WTC11 (cell line): ENCODE measurements at regions not wholly inside any gene's neighbourhood (a gene's known extent, or its start where the extent isn't known, plus 50 kb on each side); places are given as distances from the start of the nearest gene placed in this dataset.

Source experiments
- FOXP1 ChIP-seq: sonication (generic); formaldehyde crosslinking; IDR thresholded peaks from 2 replicates; pipeline ENCODE4 v1.8.0; 2022; ENCODE audit warnings: missing genetic modification reagents, mild to moderate bottlenecking, moderate library complexity, borderline replicate concordance
- JUN ChIP-seq: sonication (generic); formaldehyde crosslinking; IDR thresholded peaks from 2 replicates; pipeline ENCODE4 v1.8.0; 2023; ENCODE audit warnings: mild to moderate bottlenecking, missing genetic modification reagents
- NR2C2 ChIP-seq: sonication (generic); formaldehyde crosslinking; IDR thresholded peaks from 2 replicates; pipeline ENCODE4 v1.8.0; 2022; ENCODE audit warnings: mild to moderate bottlenecking, missing genetic modification reagents
- TF ChIP-seq, protein P1 (sequence below): fragments of 200-600 bp; IDR thresholded peaks from 2 replicates; pipeline ENCODE4 v1.8.0; 2022; ENCODE audit warnings: antibody characterized with exemption
- TF ChIP-seq, protein P2 (sequence below): sonication (generic); formaldehyde crosslinking; IDR thresholded peaks from 2 replicates; pipeline ENCODE4 v1.8.1; 2023; ENCODE audit warnings: mild to moderate bottlenecking, missing genetic modification reagents, moderate library complexity
- TF ChIP-seq, protein P3 (sequence below): sonication (generic); formaldehyde crosslinking; IDR thresholded peaks from 2 replicates; pipeline ENCODE4 v1.8.0; 2022; ENCODE audit warnings: mild to moderate bottlenecking, missing genetic modification reagents

DNA sequence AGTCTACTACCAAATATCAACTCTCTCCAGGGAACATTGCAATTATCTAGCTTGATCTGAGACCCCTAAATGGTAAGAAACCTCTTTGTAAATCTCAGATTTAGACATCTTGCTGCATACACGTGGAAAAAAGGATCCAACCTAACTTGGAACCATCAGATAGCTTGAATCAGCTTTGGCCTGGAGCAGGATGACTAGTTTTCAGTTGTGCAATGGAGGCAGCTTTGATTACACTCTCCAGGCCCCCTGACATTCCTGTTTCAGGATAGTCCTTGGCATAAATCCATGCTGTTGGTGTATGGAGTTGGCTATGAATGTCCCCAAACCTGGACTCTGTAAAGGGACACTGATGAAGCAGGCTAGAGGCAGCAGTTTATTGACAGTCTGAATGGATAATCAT, 1061.9 kb upstream of the TENM3 start:
- TF ChIP-seq, protein P1, sequence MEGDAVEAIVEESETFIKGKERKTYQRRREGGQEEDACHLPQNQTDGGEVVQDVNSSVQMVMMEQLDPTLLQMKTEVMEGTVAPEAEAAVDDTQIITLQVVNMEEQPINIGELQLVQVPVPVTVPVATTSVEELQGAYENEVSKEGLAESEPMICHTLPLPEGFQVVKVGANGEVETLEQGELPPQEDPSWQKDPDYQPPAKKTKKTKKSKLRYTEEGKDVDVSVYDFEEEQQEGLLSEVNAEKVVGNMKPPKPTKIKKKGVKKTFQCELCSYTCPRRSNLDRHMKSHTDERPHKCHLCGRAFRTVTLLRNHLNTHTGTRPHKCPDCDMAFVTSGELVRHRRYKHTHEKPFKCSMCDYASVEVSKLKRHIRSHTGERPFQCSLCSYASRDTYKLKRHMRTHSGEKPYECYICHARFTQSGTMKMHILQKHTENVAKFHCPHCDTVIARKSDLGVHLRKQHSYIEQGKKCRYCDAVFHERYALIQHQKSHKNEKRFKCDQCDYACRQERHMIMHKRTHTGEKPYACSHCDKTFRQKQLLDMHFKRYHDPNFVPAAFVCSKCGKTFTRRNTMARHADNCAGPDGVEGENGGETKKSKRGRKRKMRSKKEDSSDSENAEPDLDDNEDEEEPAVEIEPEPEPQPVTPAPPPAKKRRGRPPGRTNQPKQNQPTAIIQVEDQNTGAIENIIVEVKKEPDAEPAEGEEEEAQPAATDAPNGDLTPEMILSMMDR: no peak
- TF ChIP-seq, protein P2, sequence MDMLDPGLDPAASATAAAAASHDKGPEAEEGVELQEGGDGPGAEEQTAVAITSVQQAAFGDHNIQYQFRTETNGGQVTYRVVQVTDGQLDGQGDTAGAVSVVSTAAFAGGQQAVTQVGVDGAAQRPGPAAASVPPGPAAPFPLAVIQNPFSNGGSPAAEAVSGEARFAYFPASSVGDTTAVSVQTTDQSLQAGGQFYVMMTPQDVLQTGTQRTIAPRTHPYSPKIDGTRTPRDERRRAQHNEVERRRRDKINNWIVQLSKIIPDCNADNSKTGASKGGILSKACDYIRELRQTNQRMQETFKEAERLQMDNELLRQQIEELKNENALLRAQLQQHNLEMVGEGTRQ (CRISPR knock-in tag): no peak
- TF ChIP-seq JUN (CRISPR knock-in tag) (no peak), NR2C2 (CRISPR knock-in tag) (no peak), FOXP1 (CRISPR knock-in tag) (no peak)
- TF ChIP-seq, protein P3, sequence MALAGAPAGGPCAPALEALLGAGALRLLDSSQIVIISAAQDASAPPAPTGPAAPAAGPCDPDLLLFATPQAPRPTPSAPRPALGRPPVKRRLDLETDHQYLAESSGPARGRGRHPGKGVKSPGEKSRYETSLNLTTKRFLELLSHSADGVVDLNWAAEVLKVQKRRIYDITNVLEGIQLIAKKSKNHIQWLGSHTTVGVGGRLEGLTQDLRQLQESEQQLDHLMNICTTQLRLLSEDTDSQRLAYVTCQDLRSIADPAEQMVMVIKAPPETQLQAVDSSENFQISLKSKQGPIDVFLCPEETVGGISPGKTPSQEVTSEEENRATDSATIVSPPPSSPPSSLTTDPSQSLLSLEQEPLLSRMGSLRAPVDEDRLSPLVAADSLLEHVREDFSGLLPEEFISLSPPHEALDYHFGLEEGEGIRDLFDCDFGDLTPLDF (CRISPR knock-in tag): no peak
